MM.1S (cell line): ENCODE measurements at regions not wholly inside any gene's neighbourhood (a gene's known extent, or its start where the extent isn't known, plus 50 kb on each side); places are given as distances from the start of the nearest gene placed in this dataset.

ENCODE experiments used
- DNase-seq: peaks from one replicate; pipeline ENCODE4 v3.0.0-alpha.2; 2015
- H2AFZ ChIP-seq: fragments of 300-600 bp; sonication (generic); 2 replicates; pipeline ENCODE4 v1.6.0; 2016; ENCODE audit warnings: antibody characterized with exemption, low read length
- H3F3A ChIP-seq: fragments of 300-600 bp; sonication (generic); 2 replicates; pipeline ENCODE4 v1.6.1; 2016; ENCODE audit warnings: mild to moderate bottlenecking, antibody characterized with exemption, low read length, moderate library complexity, mixed read lengths; ENCODE audit not compliant: insufficient read depth
- H3K27ac ChIP-seq: fragments of 300-600 bp; sonication (generic); 2 replicates; pipeline ENCODE4 v1.5.1; 2016; ENCODE audit warnings: mild to moderate bottlenecking, low read length
- H3K27me3 ChIP-seq: fragments of 300-600 bp; sonication (generic); replicated peaks from 2 replicates; pipeline ENCODE4 v1.6.0; 2016; ENCODE audit warnings: low read length; ENCODE audit not compliant: insufficient read depth
- H3K36me3 ChIP-seq: fragments of 300-600 bp; sonication (generic); replicated peaks from 2 replicates; pipeline ENCODE4 v1.6.1; 2016; ENCODE audit warnings: mild to moderate bottlenecking, low read length, mixed read lengths; ENCODE audit not compliant: insufficient read depth
- H3K4me1 ChIP-seq: fragments of 300-600 bp; sonication (generic); 2 replicates; pipeline ENCODE4 v1.6.1; 2016; ENCODE audit warnings: low read length, mixed read lengths
- H3K4me2 ChIP-seq: fragments of 300-600 bp; sonication (generic); 2 replicates; pipeline ENCODE4 v1.6.0; 2016; ENCODE audit warnings: low read depth, low read length
- H3K4me3 ChIP-seq: fragments of 300-600 bp; sonication (generic); 2 replicates; pipeline ENCODE4 v1.5.1; 2016; ENCODE audit warnings: low read length, mixed read lengths
- H3K79me2 ChIP-seq: fragments of 300-600 bp; sonication (generic); 2 replicates; pipeline ENCODE4 v1.6.1; 2016; ENCODE audit warnings: mixed run types, low read length, mixed read lengths
- H3K9ac ChIP-seq: fragments of 300-600 bp; sonication (generic); 2 replicates; pipeline ENCODE4 v1.6.1; 2016; ENCODE audit warnings: low read length, mixed read lengths
- H3K9me2 ChIP-seq: fragments of 300-600 bp; sonication (generic); replicated peaks from 2 replicates; pipeline ENCODE4 v1.6.1; 2016; ENCODE audit warnings: mild to moderate bottlenecking, low read length, mixed read lengths; ENCODE audit not compliant: insufficient read depth
- H3K9me3 ChIP-seq: fragments of 300-600 bp; sonication (generic); replicated peaks from 2 replicates; pipeline ENCODE4 v1.6.1; 2016; ENCODE audit warnings: mild to moderate bottlenecking, low read length, mixed read lengths; ENCODE audit not compliant: insufficient read depth
- H4K20me1 ChIP-seq: fragments of 300-600 bp; sonication (generic); 2 replicates; pipeline ENCODE4 v1.6.1; 2016; ENCODE audit warnings: mild to moderate bottlenecking, low read length, moderate library complexity, mixed read lengths; ENCODE audit not compliant: insufficient read depth
- EZH2 ChIP-seq: fragments of 300-600 bp; sonication (generic); optimal IDR thresholded peaks from 2 replicates; pipeline ENCODE3; 2017; ENCODE audit warnings: low read depth, mild to moderate bottlenecking, antibody characterized with exemption, low read length, mixed read lengths
- EZH2phosphoT487 ChIP-seq: fragments of 300-600 bp; sonication (generic); IDR thresholded peaks from 2 replicates; pipeline ENCODE4 v1.6.1; 2018; ENCODE audit warnings: antibody characterized with exemption, low read length
- TF ChIP-seq, protein P1 (sequence below): fragments of 300-600 bp; sonication (generic); IDR thresholded peaks from 2 replicates; pipeline ENCODE4 v1.5.1; 2016; ENCODE audit warnings: antibody characterized with exemption, low read length, mixed read lengths

DNA sequence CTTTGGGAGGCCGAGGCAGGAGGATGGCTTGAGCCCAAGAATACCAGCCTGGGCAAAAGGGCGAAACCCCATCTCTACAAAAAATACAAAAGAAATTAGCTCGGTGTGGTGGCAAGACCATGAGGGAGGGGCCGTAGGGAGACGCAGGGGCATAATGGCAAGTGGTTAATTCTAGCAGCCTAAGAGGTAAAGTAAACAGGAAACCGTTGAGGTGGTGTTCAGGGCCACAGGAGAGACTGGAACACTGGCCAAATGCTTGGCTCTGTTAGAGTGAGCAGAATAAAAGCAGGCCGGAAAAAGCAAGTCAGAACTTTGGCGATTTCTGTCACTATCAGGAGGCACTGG is 89.2 kb downstream of the RIPK4 start:
- H3K9ac ChIP-seq: no peak overlapping the region
- H2AFZ ChIP-seq: no peak overlapping the region
- no peak for DNase-seq
- H3K36me3 ChIP-seq: no peaks in the 10 kb centered on the region
- H3K79me2 ChIP-seq: no peaks in the 10 kb centered on the region
- no peak for TF ChIP-seq EZH2
- no peak for TF ChIP-seq EZH2phosphoT487
- TF ChIP-seq, protein P1, sequence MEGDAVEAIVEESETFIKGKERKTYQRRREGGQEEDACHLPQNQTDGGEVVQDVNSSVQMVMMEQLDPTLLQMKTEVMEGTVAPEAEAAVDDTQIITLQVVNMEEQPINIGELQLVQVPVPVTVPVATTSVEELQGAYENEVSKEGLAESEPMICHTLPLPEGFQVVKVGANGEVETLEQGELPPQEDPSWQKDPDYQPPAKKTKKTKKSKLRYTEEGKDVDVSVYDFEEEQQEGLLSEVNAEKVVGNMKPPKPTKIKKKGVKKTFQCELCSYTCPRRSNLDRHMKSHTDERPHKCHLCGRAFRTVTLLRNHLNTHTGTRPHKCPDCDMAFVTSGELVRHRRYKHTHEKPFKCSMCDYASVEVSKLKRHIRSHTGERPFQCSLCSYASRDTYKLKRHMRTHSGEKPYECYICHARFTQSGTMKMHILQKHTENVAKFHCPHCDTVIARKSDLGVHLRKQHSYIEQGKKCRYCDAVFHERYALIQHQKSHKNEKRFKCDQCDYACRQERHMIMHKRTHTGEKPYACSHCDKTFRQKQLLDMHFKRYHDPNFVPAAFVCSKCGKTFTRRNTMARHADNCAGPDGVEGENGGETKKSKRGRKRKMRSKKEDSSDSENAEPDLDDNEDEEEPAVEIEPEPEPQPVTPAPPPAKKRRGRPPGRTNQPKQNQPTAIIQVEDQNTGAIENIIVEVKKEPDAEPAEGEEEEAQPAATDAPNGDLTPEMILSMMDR: no peak
- no peaks in the 10 kb centered on the region for H3K9me2 ChIP-seq
- no peak overlapping the region for H3K4me2 ChIP-seq
- H3K9me3 ChIP-seq: no peaks in the 10 kb centered on the region
- no peak overlapping the region for H3K27ac ChIP-seq
- no peaks in the 10 kb centered on the region for H3K4me1 ChIP-seq
- H3K27me3 ChIP-seq: peaks cover 59% of the 10 kb centered on the region
- no peaks in the 10 kb centered on the region for H4K20me1 ChIP-seq
- H3K4me3 ChIP-seq: no peak overlapping the region
- no peaks in the 10 kb centered on the region for H3F3A ChIP-seq

DNA sequence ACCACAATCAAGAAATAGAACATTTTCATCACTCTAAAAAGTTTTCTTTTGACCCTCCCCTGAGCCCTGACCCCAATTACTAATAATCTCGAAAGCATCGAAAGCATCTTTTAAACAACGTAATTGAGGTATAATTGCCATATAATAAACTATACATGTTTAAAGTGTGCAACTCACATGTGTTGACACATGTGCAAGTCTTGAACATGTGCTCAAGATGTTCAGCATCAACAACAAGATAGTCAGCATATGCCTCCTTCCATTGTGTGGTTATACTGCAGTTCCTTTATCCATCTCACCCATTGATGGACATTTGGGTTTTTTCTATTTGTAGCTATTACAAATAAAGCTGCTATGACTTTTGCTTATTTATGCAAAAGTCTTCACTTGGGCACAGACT is 90.7 kb downstream of the RIPK4 start:
- Histone ChIP-seq H2AFZ (no peak overlapping the region), H3K9ac (no peak overlapping the region), H3K36me3 (no peaks in the 10 kb centered on the region), H3K4me2 (no peak overlapping the region), H3K9me2 (no peaks in the 10 kb centered on the region), H3F3A (no peaks in the 10 kb centered on the region), H3K27ac (no peak overlapping the region), H4K20me1 (no peaks in the 10 kb centered on the region), H3K9me3 (no peaks in the 10 kb centered on the region), H3K27me3 (peaks cover 56% of the 10 kb centered on the region), H3K4me3 (no peak overlapping the region), H3K79me2 (no peaks in the 10 kb centered on the region), H3K4me1 (no peaks in the 10 kb centered on the region)
- TF ChIP-seq EZH2 (no peak), EZH2phosphoT487 (no peak)
- TF ChIP-seq, protein P1: no peak
- DNase-seq: no peak

DNA sequence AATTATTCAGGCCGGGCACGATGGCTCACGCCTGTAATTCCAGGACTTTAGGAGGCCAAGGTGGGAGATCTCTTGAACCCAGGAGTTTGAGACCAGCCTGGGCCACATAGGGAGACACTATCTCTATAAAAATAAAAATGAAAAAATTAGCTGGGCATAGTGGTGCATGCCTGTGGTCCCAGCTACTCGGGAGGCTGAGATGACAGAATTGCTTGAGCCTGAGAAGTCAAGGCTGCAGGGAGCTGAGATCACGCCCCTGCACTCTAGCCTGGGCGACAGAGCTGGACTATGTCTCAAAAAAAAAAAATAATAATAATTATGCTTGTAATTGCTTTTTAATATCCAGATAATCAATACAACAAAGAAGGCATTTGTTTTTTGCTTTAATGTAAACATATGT is 91.3 kb downstream of the RIPK4 start:
- Histone ChIP-seq H2AFZ (no peak overlapping the region), H3K4me3 (no peak overlapping the region), H3K9me3 (no peaks in the 10 kb centered on the region), H3K4me2 (no peak overlapping the region), H3K9ac (no peak overlapping the region), H4K20me1 (no peaks in the 10 kb centered on the region), H3K9me2 (no peaks in the 10 kb centered on the region), H3K36me3 (no peaks in the 10 kb centered on the region), H3K79me2 (no peaks in the 10 kb centered on the region), H3K4me1 (no peaks in the 10 kb centered on the region), H3F3A (no peaks in the 10 kb centered on the region), H3K27ac (no peak overlapping the region), H3K27me3 (peaks cover 56% of the 10 kb centered on the region)
- DNase-seq: no peak
- TF ChIP-seq, protein P1: no peak
- no peak for TF ChIP-seq EZH2
- TF ChIP-seq EZH2phosphoT487: no peak

DNA sequence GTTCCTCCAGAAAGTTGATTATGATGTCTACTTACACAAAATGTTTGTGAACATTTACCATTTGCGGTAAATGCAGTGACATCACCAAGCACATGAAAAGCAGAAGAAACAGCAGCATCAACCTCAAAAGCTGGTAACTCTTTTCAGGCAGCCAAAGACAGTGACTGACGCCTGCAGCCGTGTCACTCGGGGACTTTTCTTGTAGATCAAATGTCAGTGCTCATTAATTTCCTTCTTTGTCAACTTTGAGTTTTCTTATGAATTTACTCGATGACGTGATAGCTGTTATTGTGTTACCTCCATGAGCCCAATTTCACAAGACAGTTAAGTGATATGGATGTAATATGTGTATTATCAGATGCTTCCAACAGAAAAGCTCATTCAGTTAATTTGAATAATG is 92.5 kb downstream of the RIPK4 start:
- no peak overlapping the region for H3K27ac ChIP-seq
- H4K20me1 ChIP-seq: no peaks in the 10 kb centered on the region
- H3K4me1 ChIP-seq: no peaks in the 10 kb centered on the region
- H3K9ac ChIP-seq: no peak overlapping the region
- TF ChIP-seq, protein P1: no peak
- TF ChIP-seq EZH2 (no peak), EZH2phosphoT487 (no peak)
- no peak overlapping the region for H2AFZ ChIP-seq
- no peaks in the 10 kb centered on the region for H3K9me2 ChIP-seq
- H3F3A ChIP-seq: no peaks in the 10 kb centered on the region
- DNase-seq: no peak
- H3K4me2 ChIP-seq: no peak overlapping the region
- no peaks in the 10 kb centered on the region for H3K79me2 ChIP-seq
- no peak overlapping the region for H3K4me3 ChIP-seq
- H3K9me3 ChIP-seq: no peaks in the 10 kb centered on the region
- no peaks in the 10 kb centered on the region for H3K36me3 ChIP-seq
- peaks cover 60% of the 10 kb centered on the region for H3K27me3 ChIP-seq
